K562 (cell line): ENCODE measurements at regions not wholly inside any gene's neighbourhood (a gene's known extent, or its start where the extent isn't known, plus 50 kb on each side); places are given as distances from the start of the nearest gene placed in this dataset.

Experiments
- CBX5 ChIP-seq: IDR thresholded peaks from 2 replicates; pipeline ENCODE4 v1.6.1; 2014; ENCODE audit warnings: low read depth, borderline replicate concordance
- CEBPG ChIP-seq, 3 experiments: fragments of 200-800 bp in 1 of 3; sonication (Bioruptor generic) in 1 of 3; sonication (generic) in 1 of 3; formaldehyde crosslinking in 1 of 3; IDR thresholded peaks in 2 of 3; conservative IDR thresholded peaks in 1 of 3; 2 replicates each; pipeline versions ENCODE4 v1.6.1 to v1.8.0; 2016 to 2022; ENCODE audit warnings: missing compliant biosample characterization in 2 of 3, missing genetic modification characterization in 2 of 3, mild to moderate bottlenecking in 1 of 3, missing genetic modification reagents in 1 of 3
- KAT8 ChIP-seq: fragments of 450-650 bp; IDR thresholded peaks from 2 replicates; pipeline ENCODE4 v1.6.1; 2016; ENCODE audit warnings: low read depth, mild to moderate bottlenecking
- POLR2A ChIP-seq: fragments of 450-650 bp; conservative IDR thresholded peaks from 2 replicates; pipeline ENCODE4 v1.6.1; 2016
- PTBP1 ChIP-seq: fragments of 200-400 bp; formaldehyde crosslinking; IDR thresholded peaks from 2 replicates; pipeline ENCODE4 v1.6.1; 2017; ENCODE audit warnings: low read depth, low read length
- SMARCB1 ChIP-seq: IDR thresholded peaks from 2 replicates; pipeline ENCODE4 v1.6.1; 2011; ENCODE audit warnings: improper control_type of control experiment, low read depth; ENCODE audit not compliant: insufficient read length
- ZBTB26 ChIP-seq: fragments of 450-650 bp; formaldehyde crosslinking; IDR thresholded peaks from 2 replicates; pipeline ENCODE4 v1.4.0; 2022; ENCODE audit warnings: missing genetic modification characterization
- ZHX1 ChIP-seq: fragments of 150-350 bp; conservative IDR thresholded peaks from 2 replicates; pipeline ENCODE4 v1.6.1; 2014; ENCODE audit warnings: low read length
- ZNF184 ChIP-seq: sonication (generic); formaldehyde crosslinking; IDR thresholded peaks from 2 replicates; pipeline ENCODE4 v1.5.0; 2020; ENCODE audit warnings: missing genetic modification reagents
- ZNF23 ChIP-seq: fragments of 250-450 bp; sonication (Bioruptor Pico); IDR thresholded peaks from 2 replicates; pipeline ENCODE4 v1.4.0; 2020; ENCODE audit warnings: mild to moderate bottlenecking
- TF ChIP-seq, protein P1 (sequence below), 3 experiments: IDR thresholded peaks in 2 of 3; conservative IDR thresholded peaks in 1 of 3; 2 replicates each; pipeline ENCODE4 v1.5.1; 2011 to 2012; ENCODE audit warnings: low read length in 3 of 3, mild to moderate bottlenecking in 3 of 3, control low read depth in 2 of 3, improper control_type of control experiment in 1 of 3, inconsistent platforms in 1 of 3, low read depth in 1 of 3, mixed read lengths in 1 of 3, moderate library complexity in 1 of 3; ENCODE audit not compliant: insufficient read depth in 2 of 3

GRCh38 chr7:25314731-25315267 is 86.5 kb upstream of the NPVF start:
- TF ChIP-seq POLR2A (no peak), CEBPG (CRISPR knock-in tag; IDR thresholded peaks at IDR 0.05) (no peak), CEBPG (tag; conservative IDR thresholded peaks at IDR 0.05 in 1 of 2, IDR thresholded peaks at IDR 0.05 in 1 of 2) (peak; percentile 35 to 60; a peak in 2 of 4 replicates), KAT8 (no peak), ZNF23 (CRISPR knock-in tag) (no peak), ZNF184 (CRISPR knock-in tag) (no peak), ZBTB26 (no peak), PTBP1 (no peak), CBX5 (no peak), SMARCB1 (no peak), ZHX1 (no peak)
- TF ChIP-seq, protein P1, sequence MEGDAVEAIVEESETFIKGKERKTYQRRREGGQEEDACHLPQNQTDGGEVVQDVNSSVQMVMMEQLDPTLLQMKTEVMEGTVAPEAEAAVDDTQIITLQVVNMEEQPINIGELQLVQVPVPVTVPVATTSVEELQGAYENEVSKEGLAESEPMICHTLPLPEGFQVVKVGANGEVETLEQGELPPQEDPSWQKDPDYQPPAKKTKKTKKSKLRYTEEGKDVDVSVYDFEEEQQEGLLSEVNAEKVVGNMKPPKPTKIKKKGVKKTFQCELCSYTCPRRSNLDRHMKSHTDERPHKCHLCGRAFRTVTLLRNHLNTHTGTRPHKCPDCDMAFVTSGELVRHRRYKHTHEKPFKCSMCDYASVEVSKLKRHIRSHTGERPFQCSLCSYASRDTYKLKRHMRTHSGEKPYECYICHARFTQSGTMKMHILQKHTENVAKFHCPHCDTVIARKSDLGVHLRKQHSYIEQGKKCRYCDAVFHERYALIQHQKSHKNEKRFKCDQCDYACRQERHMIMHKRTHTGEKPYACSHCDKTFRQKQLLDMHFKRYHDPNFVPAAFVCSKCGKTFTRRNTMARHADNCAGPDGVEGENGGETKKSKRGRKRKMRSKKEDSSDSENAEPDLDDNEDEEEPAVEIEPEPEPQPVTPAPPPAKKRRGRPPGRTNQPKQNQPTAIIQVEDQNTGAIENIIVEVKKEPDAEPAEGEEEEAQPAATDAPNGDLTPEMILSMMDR (IDR thresholded peaks at IDR 0.05 in 2 of 3, conservative IDR thresholded peaks at IDR 0.05 in 1 of 3; ENCODE audit: insufficient read depth in 2 of 3, low read depth in 1 of 3, low read length in 3 of 3): no peak
